ENCODE measurements at regions not wholly inside any gene's neighbourhood (a gene's known extent, or its start where the extent isn't known, plus 50 kb on each side); places are given as distances from the start of the nearest gene placed in this dataset.

DNA sequence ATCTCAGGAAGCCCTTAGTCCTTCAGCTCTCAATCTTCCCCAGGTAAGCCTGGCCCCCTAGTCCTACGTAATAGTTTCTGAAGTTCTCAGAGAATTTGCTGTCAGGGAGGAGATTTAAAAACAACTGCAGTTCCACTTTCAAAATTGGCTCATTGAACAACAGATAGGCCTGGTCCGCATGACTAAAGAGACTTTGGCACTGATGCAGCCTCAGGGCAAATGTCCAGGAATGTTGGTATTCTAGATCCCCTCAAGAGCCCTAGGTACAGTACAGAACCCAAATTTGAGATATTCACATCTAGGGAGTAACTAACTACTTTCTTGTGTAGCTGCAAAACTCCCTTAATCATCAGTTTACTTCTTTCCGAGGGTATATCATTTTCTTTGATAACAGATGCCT, 162.8 kb downstream of the GABRG2 start:
- no peak overlapping the region for H3K27ac ChIP-seq (ENCODE audit: low read depth, low read length)
- CTCF ChIA-PET = no interaction called here
- H3K9me3 ChIP-seq (ENCODE audit: control insufficient read depth, insufficient read depth, low read length) = peaks cover 16% of the 10 kb centered on the region
- DNase-seq (ENCODE audit: low read depth, low spot score) = no peak
- POLR2A ChIA-PET = no interaction called here
- no peaks in the 10 kb centered on the region for H3K27me3 ChIP-seq (ENCODE audit: control insufficient read depth, insufficient read depth, low read length)
- H3K4me3 ChIP-seq (ENCODE audit: low read depth, low read length) = no peak overlapping the region
- TF ChIP-seq CTCF (IDR thresholded peaks at IDR 0.05; ENCODE audit: low read depth, low read length) = no peak

GRCh38 chr5:162231522-162231921, 163.9 kb downstream of the GABRG2 start:
- CTCF ChIA-PET = no interaction called here

DNA sequence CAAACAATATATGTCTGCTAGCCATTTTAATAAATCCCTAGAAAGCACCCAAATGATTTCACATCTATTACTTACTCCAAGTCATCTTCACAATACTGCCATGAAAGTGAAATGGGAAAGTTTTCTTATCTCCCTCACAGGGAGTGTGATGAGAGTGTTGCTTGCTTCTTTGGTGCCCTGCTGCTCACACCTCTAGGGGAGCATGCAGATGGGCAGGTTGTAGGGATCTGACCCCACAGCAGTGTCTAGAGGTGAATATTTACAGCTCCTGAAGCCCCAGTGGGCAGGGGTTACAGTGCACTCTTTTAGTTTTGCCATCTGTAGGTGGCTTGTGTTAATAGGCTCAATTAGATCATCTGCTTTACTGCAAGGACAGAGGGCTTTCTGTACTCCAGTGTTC, 173.2 kb downstream of the GABRG2 start:
- Histone ChIP-seq H3K4me3 (ENCODE audit: low read depth, low read length) (no peak overlapping the region), H3K9me3 (ENCODE audit: control insufficient read depth, insufficient read depth, low read length) (peaks cover 22% of the 10 kb centered on the region), H3K27me3 (ENCODE audit: control insufficient read depth, insufficient read depth, low read length) (no peaks in the 10 kb centered on the region), H3K27ac (ENCODE audit: low read depth, low read length) (no peak overlapping the region)
- TF ChIP-seq CTCF (IDR thresholded peaks at IDR 0.05; ENCODE audit: low read depth, low read length) = no peak
- ChIA-PET POLR2A (no interaction called here), CTCF (no interaction called here)
- no peak for DNase-seq (ENCODE audit: low read depth, low spot score)

More at GRCh38 chr5:162231522-162231921, 163.9 kb downstream of the GABRG2 start:
- H3K9me3 ChIP-seq (ENCODE audit: control insufficient read depth, insufficient read depth, low read length) = peaks cover 12% of the 10 kb centered on the region
- no peak overlapping the region for H3K4me3 ChIP-seq (ENCODE audit: low read depth, low read length)
- no peak for DNase-seq (ENCODE audit: low read depth, low spot score)
- H3K27me3 ChIP-seq (ENCODE audit: control insufficient read depth, insufficient read depth, low read length) = no peaks in the 10 kb centered on the region
- TF ChIP-seq CTCF (IDR thresholded peaks at IDR 0.05; ENCODE audit: low read depth, low read length) = no peak
- POLR2A ChIA-PET = no interaction called here
- H3K27ac ChIP-seq (ENCODE audit: low read depth, low read length) = no peak overlapping the region

GRCh38 chr5:162242416-162242815, 174.8 kb downstream of the GABRG2 start:
- TF ChIP-seq CTCF (IDR thresholded peaks at IDR 0.05; ENCODE audit: low read depth, low read length) = no peak
- ChIA-PET CTCF (no interaction called here), POLR2A (no interaction called here)
- DNase-seq (ENCODE audit: low read depth, low spot score) = no peak
- Histone ChIP-seq H3K9me3 (ENCODE audit: control insufficient read depth, insufficient read depth, low read length) (peaks cover 16% of the 10 kb centered on the region), H3K27ac (ENCODE audit: low read depth, low read length) (no peak overlapping the region), H3K4me3 (ENCODE audit: low read depth, low read length) (no peak overlapping the region), H3K27me3 (ENCODE audit: control insufficient read depth, insufficient read depth, low read length) (no peaks in the 10 kb centered on the region)

- Histone ChIP-seq H3K4me3 (ENCODE audit: low read depth, low read length) (no peak overlapping the region), H3K9me3 (ENCODE audit: control insufficient read depth, insufficient read depth, low read length) (peaks cover 19% of the 10 kb centered on the region), H3K27ac (ENCODE audit: low read depth, low read length) (no peak overlapping the region), H3K27me3 (ENCODE audit: control insufficient read depth, insufficient read depth, low read length) (no peaks in the 10 kb centered on the region)
- ChIA-PET POLR2A (no interaction called here), CTCF (no interaction called here)
- no peak for DNase-seq (ENCODE audit: low read depth, low spot score)
- no peak for TF ChIP-seq CTCF (IDR thresholded peaks at IDR 0.05; ENCODE audit: low read depth, low read length)
Observed at GRCh38 chr5:162243651-162244050, 176.1 kb downstream of the GABRG2 start.
